GM12892 (cell line): ENCODE measurements at regions not wholly inside any gene's neighbourhood (a gene's known extent, or its start where the extent isn't known, plus 50 kb on each side); places are given as distances from the start of the nearest gene placed in this dataset.

Experiments
- POLR2A ChIP-seq: IDR thresholded peaks from 2 replicates; pipeline ENCODE4 v1.6.1; 2011; ENCODE audit warnings: low read depth, low read length, control low read depth
- POLR2AphosphoS5 ChIP-seq: IDR thresholded peaks from 2 replicates; pipeline ENCODE4 v1.6.1; 2011; ENCODE audit warnings: low read depth, low read length, control low read depth

DNA sequence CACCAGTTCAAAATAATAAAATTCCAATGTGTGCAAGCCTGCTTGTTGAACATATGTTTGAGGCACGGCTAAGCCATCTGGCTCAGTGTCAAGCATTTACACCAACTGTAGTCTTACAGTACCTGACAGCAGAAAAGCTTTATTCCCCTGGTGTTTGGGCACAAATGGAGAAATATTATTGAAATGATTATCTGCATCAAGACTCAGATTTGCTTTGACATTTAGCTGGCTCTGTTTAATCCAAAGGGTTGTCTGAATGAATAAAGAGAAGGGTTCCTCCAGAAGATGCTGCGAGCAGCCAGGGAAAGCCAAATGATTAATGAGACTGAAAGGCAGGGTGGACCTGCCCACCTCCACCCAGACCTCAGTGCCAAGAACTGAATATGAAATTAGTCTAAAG is 393.2 kb upstream of the GALNT5 start:
- no peak for TF ChIP-seq POLR2A
- no peak for TF ChIP-seq POLR2AphosphoS5
